Loucy (cell line): ENCODE measurements at regions not wholly inside any gene's neighbourhood (a gene's known extent, or its start where the extent isn't known, plus 50 kb on each side); places are given as distances from the start of the nearest gene placed in this dataset.

Experiments used
- CTCF ChIP-seq: fragments of 200-600 bp; sonication (generic); conservative IDR thresholded peaks from 2 replicates; pipeline ENCODE4 v1.5.1; 2014; ENCODE audit warnings: mild to moderate bottlenecking, antibody characterized with exemption, low read length
- EZH2phosphoT487 ChIP-seq: fragments of 200-600 bp; IDR thresholded peaks from 2 replicates; pipeline ENCODE4 v1.6.1; 2018; ENCODE audit warnings: antibody characterized with exemption, mild to moderate bottlenecking, moderate library complexity, borderline replicate concordance

- no peak for TF ChIP-seq CTCF
- TF ChIP-seq EZH2phosphoT487, result no peak
Observed at GRCh38 chr1:37257646-37258045, 216.7 kb upstream of the ZC3H12A start.
